H1 (cell line): ENCODE measurements at regions not wholly inside any gene's neighbourhood (a gene's known extent, or its start where the extent isn't known, plus 50 kb on each side); places are given as distances from the start of the nearest gene placed in this dataset.

Source experiments
- TF ChIP-seq, protein P1 (sequence below): fragments of 300-600 bp; sonication (generic); IDR thresholded peaks from 2 replicates; pipeline ENCODE4 v1.7.1; 2012; ENCODE audit warnings: low read length, moderate library complexity, mild to moderate bottlenecking, inconsistent platforms; ENCODE audit not compliant: insufficient replicate concordance
- TF ChIP-seq, protein P2 (sequence below), 3 experiments: IDR thresholded peaks; 1 replicate in 2 of 3; 2 replicates in 1 of 3; pipeline versions ENCODE4 v1.5.1 to v1.6.1; 2011; ENCODE audit warnings: low read length in 3 of 3, mild to moderate bottlenecking in 3 of 3, inconsistent platforms in 2 of 3, low read depth in 1 of 3, moderate library complexity in 1 of 3; ENCODE audit not compliant: insufficient read depth in 1 of 3; ENCODE audit errors: control extremely low read depth in 1 of 3

DNA sequence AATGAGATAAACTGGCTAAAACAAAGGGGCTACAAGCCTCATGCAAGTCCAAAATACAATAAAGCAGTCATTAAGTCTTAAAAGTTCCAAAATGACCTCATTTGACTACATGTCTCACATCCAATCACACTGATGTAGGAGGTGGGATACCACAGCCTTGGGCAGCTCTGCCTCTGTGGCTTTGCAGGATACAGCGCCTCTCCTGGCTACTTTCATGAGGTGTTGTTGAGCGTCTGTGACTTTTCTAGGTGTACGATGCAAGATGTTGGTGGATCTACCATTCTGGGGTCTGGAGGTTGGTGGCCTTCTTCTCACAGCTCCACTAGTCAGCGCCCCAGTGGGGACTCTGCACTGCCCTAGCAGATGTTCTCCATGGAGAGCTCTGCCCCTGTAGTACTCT lies 944.9 kb downstream of the TECRL start (continued):
- TF ChIP-seq, protein P1, sequence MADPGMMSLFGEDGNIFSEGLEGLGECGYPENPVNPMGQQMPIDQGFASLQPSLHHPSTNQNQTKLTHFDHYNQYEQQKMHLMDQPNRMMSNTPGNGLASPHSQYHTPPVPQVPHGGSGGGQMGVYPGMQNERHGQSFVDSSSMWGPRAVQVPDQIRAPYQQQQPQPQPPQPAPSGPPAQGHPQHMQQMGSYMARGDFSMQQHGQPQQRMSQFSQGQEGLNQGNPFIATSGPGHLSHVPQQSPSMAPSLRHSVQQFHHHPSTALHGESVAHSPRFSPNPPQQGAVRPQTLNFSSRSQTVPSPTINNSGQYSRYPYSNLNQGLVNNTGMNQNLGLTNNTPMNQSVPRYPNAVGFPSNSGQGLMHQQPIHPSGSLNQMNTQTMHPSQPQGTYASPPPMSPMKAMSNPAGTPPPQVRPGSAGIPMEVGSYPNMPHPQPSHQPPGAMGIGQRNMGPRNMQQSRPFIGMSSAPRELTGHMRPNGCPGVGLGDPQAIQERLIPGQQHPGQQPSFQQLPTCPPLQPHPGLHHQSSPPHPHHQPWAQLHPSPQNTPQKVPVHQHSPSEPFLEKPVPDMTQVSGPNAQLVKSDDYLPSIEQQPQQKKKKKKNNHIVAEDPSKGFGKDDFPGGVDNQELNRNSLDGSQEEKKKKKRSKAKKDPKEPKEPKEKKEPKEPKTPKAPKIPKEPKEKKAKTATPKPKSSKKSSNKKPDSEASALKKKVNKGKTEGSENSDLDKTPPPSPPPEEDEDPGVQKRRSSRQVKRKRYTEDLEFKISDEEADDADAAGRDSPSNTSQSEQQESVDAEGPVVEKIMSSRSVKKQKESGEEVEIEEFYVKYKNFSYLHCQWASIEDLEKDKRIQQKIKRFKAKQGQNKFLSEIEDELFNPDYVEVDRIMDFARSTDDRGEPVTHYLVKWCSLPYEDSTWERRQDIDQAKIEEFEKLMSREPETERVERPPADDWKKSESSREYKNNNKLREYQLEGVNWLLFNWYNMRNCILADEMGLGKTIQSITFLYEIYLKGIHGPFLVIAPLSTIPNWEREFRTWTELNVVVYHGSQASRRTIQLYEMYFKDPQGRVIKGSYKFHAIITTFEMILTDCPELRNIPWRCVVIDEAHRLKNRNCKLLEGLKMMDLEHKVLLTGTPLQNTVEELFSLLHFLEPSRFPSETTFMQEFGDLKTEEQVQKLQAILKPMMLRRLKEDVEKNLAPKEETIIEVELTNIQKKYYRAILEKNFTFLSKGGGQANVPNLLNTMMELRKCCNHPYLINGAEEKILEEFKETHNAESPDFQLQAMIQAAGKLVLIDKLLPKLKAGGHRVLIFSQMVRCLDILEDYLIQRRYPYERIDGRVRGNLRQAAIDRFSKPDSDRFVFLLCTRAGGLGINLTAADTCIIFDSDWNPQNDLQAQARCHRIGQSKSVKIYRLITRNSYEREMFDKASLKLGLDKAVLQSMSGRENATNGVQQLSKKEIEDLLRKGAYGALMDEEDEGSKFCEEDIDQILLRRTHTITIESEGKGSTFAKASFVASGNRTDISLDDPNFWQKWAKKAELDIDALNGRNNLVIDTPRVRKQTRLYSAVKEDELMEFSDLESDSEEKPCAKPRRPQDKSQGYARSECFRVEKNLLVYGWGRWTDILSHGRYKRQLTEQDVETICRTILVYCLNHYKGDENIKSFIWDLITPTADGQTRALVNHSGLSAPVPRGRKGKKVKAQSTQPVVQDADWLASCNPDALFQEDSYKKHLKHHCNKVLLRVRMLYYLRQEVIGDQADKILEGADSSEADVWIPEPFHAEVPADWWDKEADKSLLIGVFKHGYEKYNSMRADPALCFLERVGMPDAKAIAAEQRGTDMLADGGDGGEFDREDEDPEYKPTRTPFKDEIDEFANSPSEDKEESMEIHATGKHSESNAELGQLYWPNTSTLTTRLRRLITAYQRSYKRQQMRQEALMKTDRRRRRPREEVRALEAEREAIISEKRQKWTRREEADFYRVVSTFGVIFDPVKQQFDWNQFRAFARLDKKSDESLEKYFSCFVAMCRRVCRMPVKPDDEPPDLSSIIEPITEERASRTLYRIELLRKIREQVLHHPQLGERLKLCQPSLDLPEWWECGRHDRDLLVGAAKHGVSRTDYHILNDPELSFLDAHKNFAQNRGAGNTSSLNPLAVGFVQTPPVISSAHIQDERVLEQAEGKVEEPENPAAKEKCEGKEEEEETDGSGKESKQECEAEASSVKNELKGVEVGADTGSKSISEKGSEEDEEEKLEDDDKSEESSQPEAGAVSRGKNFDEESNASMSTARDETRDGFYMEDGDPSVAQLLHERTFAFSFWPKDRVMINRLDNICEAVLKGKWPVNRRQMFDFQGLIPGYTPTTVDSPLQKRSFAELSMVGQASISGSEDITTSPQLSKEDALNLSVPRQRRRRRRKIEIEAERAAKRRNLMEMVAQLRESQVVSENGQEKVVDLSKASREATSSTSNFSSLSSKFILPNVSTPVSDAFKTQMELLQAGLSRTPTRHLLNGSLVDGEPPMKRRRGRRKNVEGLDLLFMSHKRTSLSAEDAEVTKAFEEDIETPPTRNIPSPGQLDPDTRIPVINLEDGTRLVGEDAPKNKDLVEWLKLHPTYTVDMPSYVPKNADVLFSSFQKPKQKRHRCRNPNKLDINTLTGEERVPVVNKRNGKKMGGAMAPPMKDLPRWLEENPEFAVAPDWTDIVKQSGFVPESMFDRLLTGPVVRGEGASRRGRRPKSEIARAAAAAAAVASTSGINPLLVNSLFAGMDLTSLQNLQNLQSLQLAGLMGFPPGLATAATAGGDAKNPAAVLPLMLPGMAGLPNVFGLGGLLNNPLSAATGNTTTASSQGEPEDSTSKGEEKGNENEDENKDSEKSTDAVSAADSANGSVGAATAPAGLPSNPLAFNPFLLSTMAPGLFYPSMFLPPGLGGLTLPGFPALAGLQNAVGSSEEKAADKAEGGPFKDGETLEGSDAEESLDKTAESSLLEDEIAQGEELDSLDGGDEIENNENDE = no peak
- TF ChIP-seq, protein P2, sequence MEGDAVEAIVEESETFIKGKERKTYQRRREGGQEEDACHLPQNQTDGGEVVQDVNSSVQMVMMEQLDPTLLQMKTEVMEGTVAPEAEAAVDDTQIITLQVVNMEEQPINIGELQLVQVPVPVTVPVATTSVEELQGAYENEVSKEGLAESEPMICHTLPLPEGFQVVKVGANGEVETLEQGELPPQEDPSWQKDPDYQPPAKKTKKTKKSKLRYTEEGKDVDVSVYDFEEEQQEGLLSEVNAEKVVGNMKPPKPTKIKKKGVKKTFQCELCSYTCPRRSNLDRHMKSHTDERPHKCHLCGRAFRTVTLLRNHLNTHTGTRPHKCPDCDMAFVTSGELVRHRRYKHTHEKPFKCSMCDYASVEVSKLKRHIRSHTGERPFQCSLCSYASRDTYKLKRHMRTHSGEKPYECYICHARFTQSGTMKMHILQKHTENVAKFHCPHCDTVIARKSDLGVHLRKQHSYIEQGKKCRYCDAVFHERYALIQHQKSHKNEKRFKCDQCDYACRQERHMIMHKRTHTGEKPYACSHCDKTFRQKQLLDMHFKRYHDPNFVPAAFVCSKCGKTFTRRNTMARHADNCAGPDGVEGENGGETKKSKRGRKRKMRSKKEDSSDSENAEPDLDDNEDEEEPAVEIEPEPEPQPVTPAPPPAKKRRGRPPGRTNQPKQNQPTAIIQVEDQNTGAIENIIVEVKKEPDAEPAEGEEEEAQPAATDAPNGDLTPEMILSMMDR (IDR thresholded peaks at IDR 0.05; ENCODE audit: control extremely low read depth in 1 of 3, insufficient read depth in 1 of 3, low read depth in 1 of 3, low read length in 3 of 3) = peak in 1 of 3 experiments; percentile 5; a peak in 1 of 4 replicates
- TF ChIP-seq, all 59 proteins: peak for 2
